Spleen (tissue), 7 donors: ENCODE measurements at regions not wholly inside any gene's neighbourhood (a gene's known extent, or its start where the extent isn't known, plus 50 kb on each side); places are given as distances from the start of the nearest gene placed in this dataset.

Experiments
- POLR2A ChIP-seq, 3 donors: fragments of 450-650 bp; IDR thresholded peaks; one replicate each; pipeline ENCODE4 v1.5.1; 2017; ENCODE audit warnings: antibody characterized with exemption in 3 of 3, mild to moderate bottlenecking in 1 of 3
- TF ChIP-seq, protein P1 (sequence below), 11 experiments: fragments of 200-600 bp in 7 of 11; fragments of 450-650 bp in 4 of 11; sonication (generic) in 4 of 11; IDR thresholded peaks in 8 of 11; conservative IDR thresholded peaks in 3 of 11; 1 replicate in 7 of 11; 2 replicates in 4 of 11; pipeline versions ENCODE4 v1.4.0 to v1.8.0; 2016 to 2021; ENCODE audit warnings: antibody characterized with exemption in 11 of 11, inconsistent platforms in 4 of 11, mild to moderate bottlenecking in 1 of 11
- donor health status: DM: no; HTN: no; CAD: no; lungs with moderate emphysema.
- donor health status: DM: no; HTN: no; CAD: no.
- donor health status: DM: no; HTN: no; CAD: no.

- TF ChIP-seq, protein P1, sequence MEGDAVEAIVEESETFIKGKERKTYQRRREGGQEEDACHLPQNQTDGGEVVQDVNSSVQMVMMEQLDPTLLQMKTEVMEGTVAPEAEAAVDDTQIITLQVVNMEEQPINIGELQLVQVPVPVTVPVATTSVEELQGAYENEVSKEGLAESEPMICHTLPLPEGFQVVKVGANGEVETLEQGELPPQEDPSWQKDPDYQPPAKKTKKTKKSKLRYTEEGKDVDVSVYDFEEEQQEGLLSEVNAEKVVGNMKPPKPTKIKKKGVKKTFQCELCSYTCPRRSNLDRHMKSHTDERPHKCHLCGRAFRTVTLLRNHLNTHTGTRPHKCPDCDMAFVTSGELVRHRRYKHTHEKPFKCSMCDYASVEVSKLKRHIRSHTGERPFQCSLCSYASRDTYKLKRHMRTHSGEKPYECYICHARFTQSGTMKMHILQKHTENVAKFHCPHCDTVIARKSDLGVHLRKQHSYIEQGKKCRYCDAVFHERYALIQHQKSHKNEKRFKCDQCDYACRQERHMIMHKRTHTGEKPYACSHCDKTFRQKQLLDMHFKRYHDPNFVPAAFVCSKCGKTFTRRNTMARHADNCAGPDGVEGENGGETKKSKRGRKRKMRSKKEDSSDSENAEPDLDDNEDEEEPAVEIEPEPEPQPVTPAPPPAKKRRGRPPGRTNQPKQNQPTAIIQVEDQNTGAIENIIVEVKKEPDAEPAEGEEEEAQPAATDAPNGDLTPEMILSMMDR (IDR thresholded peaks at IDR 0.05 in 8 of 11, conservative IDR thresholded peaks at IDR 0.05 in 3 of 11), result no peak
- no peak for TF ChIP-seq POLR2A (IDR thresholded peaks at IDR 0.05)
These were observed 279.2 kb upstream of the CNR1 start for GRCh38 chr6:88445188-88445965.
